NCI-H2196 (cell line): ENCODE measurements at regions not wholly inside any gene's neighbourhood (a gene's known extent, or its start where the extent isn't known, plus 50 kb on each side); places are given as distances from the start of the nearest gene placed in this dataset.
A peak's percentile ranks its signal among the peaks of the same experiment; 100 is the strongest.

ENCODE experiments used
- DNase-seq: peaks from one replicate; lab custom pipeline; 2025; ENCODE audit not compliant: unreplicated experiment; lab: John Stamatoyannopoulos, UW

- DNase-seq, result peak; percentile 70
Observed at GRCh38 chr17:72421128-72422092, 300.6 kb downstream of the SOX9 start.

- DNase-seq, result no peak
Observed at GRCh38 chr17:72422204-72422504, 301.3 kb downstream of the SOX9 start.

- DNase-seq, result peak; percentile 29
Observed at GRCh38 chr17:72422505-72423285, 301.9 kb downstream of the SOX9 start.

GRCh38 chr17:72423286-72423589 lies 302.4 kb downstream of the SOX9 start:
- DNase-seq, result no peak

GRCh38 chr17:72423718-72424117 lies 302.9 kb downstream of the SOX9 start:
- no peak for DNase-seq

GRCh38 chr17:72424505-72425117 lies 303.8 kb downstream of the SOX9 start:
- DNase-seq, result no peak

- no peak for DNase-seq
Observed at GRCh38 chr17:72425133-72425793, 304.4 kb downstream of the SOX9 start.

- no peak for DNase-seq
Observed at GRCh38 chr17:72425794-72426168, 305.0 kb downstream of the SOX9 start.

- DNase-seq, result no peak
Observed at GRCh38 chr17:72426321-72426720, 305.5 kb downstream of the SOX9 start.

- peak; percentile 50 for DNase-seq
Observed at GRCh38 chr17:72426948-72427760, 306.3 kb downstream of the SOX9 start.

GRCh38 chr17:72427761-72428109 lies 306.9 kb downstream of the SOX9 start:
- DNase-seq, result no peak

- DNase-seq, result no peak
Observed at GRCh38 chr17:72429066-72429638, 308.3 kb downstream of the SOX9 start.

- no peak for DNase-seq
Observed at GRCh38 chr17:72430611-72431432, 310.0 kb downstream of the SOX9 start.

GRCh38 chr17:72432143-72432621 lies 311.4 kb downstream of the SOX9 start:
- DNase-seq, result peak; percentile 26

GRCh38 chr17:72432881-72433280 lies 312.1 kb downstream of the SOX9 start:
- DNase-seq, result no peak

- DNase-seq, result no peak
Observed at GRCh38 chr17:72433797-72434196, 313.0 kb downstream of the SOX9 start.

- DNase-seq, result no peak
Observed at GRCh38 chr17:72434581-72434980, 313.8 kb downstream of the SOX9 start.

GRCh38 chr17:72434991-72435618 lies 314.3 kb downstream of the SOX9 start:
- DNase-seq, result no peak

- DNase-seq, result no peak
Observed at GRCh38 chr17:72438783-72439182, 318.0 kb downstream of the SOX9 start.
